ENCODE measurements at regions not wholly inside any gene's neighbourhood (a gene's known extent, or its start where the extent isn't known, plus 50 kb on each side); places are given as distances from the start of the nearest gene placed in this dataset.

- Histone ChIP-seq H3K4me2 (no peak overlapping the region), H3F3A (replicated peaks; ENCODE audit: insufficient read depth) (no peaks in the 10 kb centered on the region), H3K9ac (no peak overlapping the region), H3K9me3 (no peaks in the 10 kb centered on the region), H3K9me2 (no peaks in the 10 kb centered on the region), H3K27me3 (ENCODE audit: insufficient read depth) (no peaks in the 10 kb centered on the region), H3K4me3 (ENCODE audit: low read depth in 2 of 2, low read length in 1 of 2) (no peak overlapping the region), H2AFZ (ENCODE audit: low read depth) (no peak overlapping the region), H3K27ac (ENCODE audit: low read depth in 2 of 2, low read length in 1 of 2) (no peak overlapping the region), H4K20me1 (ENCODE audit: insufficient read depth) (no peaks in the 10 kb centered on the region), H3K4me1 (ENCODE audit: control insufficient read depth in 1 of 2, insufficient read depth in 2 of 2, low read depth in 1 of 2, low read length in 1 of 2) (no peaks in the 10 kb centered on the region; a peak in 1 of 4 replicates), H3K36me3 (replicated peaks in 1 of 2; ENCODE audit: control insufficient read depth in 1 of 2, insufficient read depth in 2 of 2, low read length in 1 of 2) (no peaks in the 10 kb centered on the region), H3K79me2 (ENCODE audit: insufficient read depth) (no peaks in the 10 kb centered on the region)
- WGBS (ENCODE audit: low lambda C conversion rate) = 95% methylated on average over 6 of the region's 6 CpGs
- POLR2A ChIA-PET = no interaction called here
- TF ChIP-seq ZBTB33 (IDR thresholded peaks at IDR 0.05; ENCODE audit: borderline replicate concordance, low read depth) (no peak), TEAD4 (IDR thresholded peaks at IDR 0.05; ENCODE audit: borderline replicate concordance, insufficient read depth) (no peak), TCF12 (IDR thresholded peaks at IDR 0.05) (no peak), SMC3 (IDR thresholded peaks at IDR 0.05; ENCODE audit: low read depth, low read length) (no peak), GABPA (IDR thresholded peaks at IDR 0.05; ENCODE audit: low read depth) (no peak), YY1 (IDR thresholded peaks at IDR 0.05; ENCODE audit: low read depth) (no peak), GATA2 (CRISPR knock-in tag; IDR thresholded peaks at IDR 0.05) (no peak), ELF1 (IDR thresholded peaks at IDR 0.05) (no peak), USF1 (IDR thresholded peaks at IDR 0.05; ENCODE audit: borderline replicate concordance, low read depth) (no peak), CTCF (IDR thresholded peaks at IDR 0.05) (no peak), JUND (IDR thresholded peaks at IDR 0.05) (no peak), MEF2A (IDR thresholded peaks at IDR 0.05; ENCODE audit: borderline replicate concordance, low read depth) (no peak), EZH2phosphoT487 (IDR thresholded peaks at IDR 0.05; ENCODE audit: borderline replicate concordance, low read depth) (no peak), FOSL2 (IDR thresholded peaks at IDR 0.05; ENCODE audit: borderline replicate concordance, low read depth) (no peak), RXRA (IDR thresholded peaks at IDR 0.05; ENCODE audit: borderline replicate concordance, low read depth) (no peak)
- CTCF ChIA-PET = interaction anchor here (0.8 to 1.8 kb wide), 3 partner anchors 8 to 271 kb away, joined by 3 to 6 read pairs (median 3); no protein-coding TSS in a partner anchor
- DNase-seq = no peak
Measured at GRCh38 chr18:59039449-59039848, 100.2 kb upstream of the SEC11C start.

Data from SK-N-SH (cell line).